H9 (cell line): ENCODE measurements at regions not wholly inside any gene's neighbourhood (a gene's known extent, or its start where the extent isn't known, plus 50 kb on each side); places are given as distances from the start of the nearest gene placed in this dataset.

Experiments
- DNase-seq: peaks from one replicate; pipeline ENCODE4 v3.0.0-alpha.2; 2017
- H2AFZ ChIP-seq: one replicate; pipeline ENCODE4 v1.6.1; 2013; ENCODE audit warnings: mild to moderate bottlenecking, low read length, control low read depth, moderate library complexity
- H2AK5ac ChIP-seq: 2 replicates; pipeline ENCODE4 v1.6.1; 2013; ENCODE audit warnings: low read length, control low read depth, mixed read lengths; ENCODE audit not compliant: insufficient read length
- H2BK120ac ChIP-seq: one replicate; pipeline ENCODE4 v1.6.1; 2013; ENCODE audit warnings: low read depth, mild to moderate bottlenecking, low read length, control low read depth, inconsistent platforms; ENCODE audit not compliant: poor library complexity, severe bottlenecking
- H2BK12ac ChIP-seq: 2 replicates; pipeline ENCODE4 v1.6.1; 2013; ENCODE audit warnings: low read length, control low read depth, mixed read lengths, low read depth; ENCODE audit not compliant: insufficient read length
- H2BK15ac ChIP-seq: 2 replicates; pipeline ENCODE4 v1.6.1; 2013; ENCODE audit warnings: low read depth, low read length, control low read depth
- H2BK20ac ChIP-seq: one replicate; pipeline ENCODE4 v1.6.1; 2013; ENCODE audit warnings: low read depth, mild to moderate bottlenecking, low read length, control low read depth, inconsistent platforms; ENCODE audit not compliant: poor library complexity, severe bottlenecking
- H2BK5ac ChIP-seq: 2 replicates; pipeline ENCODE4 v1.6.1; 2013; ENCODE audit warnings: low read length, control low read depth, mixed read lengths; ENCODE audit not compliant: insufficient read length
- H3K14ac ChIP-seq: 2 replicates; pipeline ENCODE4 v1.6.1; 2013; ENCODE audit warnings: low read length, control low read depth; ENCODE audit not compliant: insufficient read depth
- H3K18ac ChIP-seq: 2 replicates; pipeline ENCODE4 v1.6.1; 2013; ENCODE audit warnings: low read depth, mild to moderate bottlenecking, mixed read lengths, low read length, control low read depth; ENCODE audit not compliant: insufficient read length
- H3K23ac ChIP-seq: 2 replicates; pipeline ENCODE4 v1.6.1; 2013; ENCODE audit warnings: low read length, control low read depth, mixed read lengths, low read depth; ENCODE audit not compliant: insufficient read length
- H3K23me2 ChIP-seq: 2 replicates; pipeline ENCODE4 v1.6.1; 2013; ENCODE audit warnings: low read depth, mild to moderate bottlenecking, mixed read lengths, low read length, control low read depth; ENCODE audit not compliant: insufficient read length, poor library complexity, severe bottlenecking
- H3K27ac ChIP-seq: 2 replicates; pipeline ENCODE4 v1.5.1; 2013; ENCODE audit warnings: low read length, control low read depth, mixed read lengths, low read depth; ENCODE audit not compliant: insufficient read length
- H3K27me3 ChIP-seq: 2 replicates; pipeline ENCODE4 v1.6.1; 2013; ENCODE audit warnings: low read length, control low read depth, inconsistent platforms; ENCODE audit not compliant: insufficient read depth
- H3K4ac ChIP-seq: 2 replicates; pipeline ENCODE4 v1.6.1; 2013; ENCODE audit warnings: low read depth, mild to moderate bottlenecking, control low read depth, inconsistent platforms, low read length, moderate library complexity
- H3K4me1 ChIP-seq: 2 replicates; pipeline ENCODE4 v1.6.1; 2013; ENCODE audit warnings: low read length, control low read depth, inconsistent platforms; ENCODE audit not compliant: insufficient read depth
- H3K4me2 ChIP-seq: 2 replicates; pipeline ENCODE4 v1.6.1; 2013; ENCODE audit warnings: low read length, control low read depth, mixed read lengths; ENCODE audit not compliant: insufficient read length, insufficient read depth
- H3K56ac ChIP-seq: 2 replicates; pipeline ENCODE4 v1.6.1; 2013; ENCODE audit warnings: low read depth, mild to moderate bottlenecking, mixed read lengths, low read length, control low read depth; ENCODE audit not compliant: insufficient read length
- H3K79me1 ChIP-seq: 2 replicates; pipeline ENCODE4 v1.6.1; 2013; ENCODE audit warnings: low read depth, mild to moderate bottlenecking, moderate library complexity, low read length, control low read depth, inconsistent platforms; ENCODE audit not compliant: insufficient read depth, poor library complexity, severe bottlenecking
- H3K79me2 ChIP-seq: 2 replicates; pipeline ENCODE4 v1.6.1; 2013; ENCODE audit warnings: low read length, control low read depth, inconsistent platforms; ENCODE audit not compliant: insufficient read depth
- H3K9ac ChIP-seq: 2 replicates; pipeline ENCODE4 v1.6.1; 2013; ENCODE audit warnings: low read length, control low read depth, mixed read lengths; ENCODE audit not compliant: insufficient read length; ENCODE audit errors: extremely low read depth
- H3K9me3 ChIP-seq: one replicate; pipeline ENCODE4 v1.6.1; 2013; ENCODE audit warnings: low read depth, low read length, inconsistent platforms; ENCODE audit not compliant: control insufficient read depth
- H3T11ph ChIP-seq: one replicate; pipeline ENCODE4 v1.6.1; 2013; ENCODE audit warnings: mild to moderate bottlenecking, low read length, control low read depth, inconsistent platforms
- H4K20me1 ChIP-seq: one replicate; pipeline ENCODE4 v1.6.1; 2013; ENCODE audit not compliant: control insufficient read depth, insufficient read length, insufficient read depth
- H4K5ac ChIP-seq: 2 replicates; pipeline ENCODE4 v1.6.1; 2013; ENCODE audit warnings: low read depth, mild to moderate bottlenecking, mixed read lengths, low read length, control low read depth; ENCODE audit not compliant: insufficient read length
- H4K8ac ChIP-seq: replicated peaks from 2 replicates; pipeline ENCODE4 v1.6.1; 2013; ENCODE audit warnings: low read length, control low read depth, mixed read lengths, low read depth; ENCODE audit not compliant: insufficient read length
- H4K91ac ChIP-seq: 2 replicates; pipeline ENCODE4 v1.6.1; 2013; ENCODE audit warnings: low read depth, mild to moderate bottlenecking, moderate library complexity, mixed read lengths, low read length, control low read depth; ENCODE audit not compliant: insufficient read length
- H3K27ac Mint-ChIP-seq, 3 experiments: 2 replicates in 2 of 3; 3 replicates in 1 of 3; pipeline ENCODE4 v1.8.0; 2020 to 2021; ENCODE audit warnings: mixed read lengths in 3 of 3, mild to moderate bottlenecking in 1 of 3, moderate library complexity in 1 of 3
- H3K27me3 Mint-ChIP-seq: 2 replicates; pipeline ENCODE4 v1.8.0; 2021; ENCODE audit warnings: low read depth, mild to moderate bottlenecking, moderate library complexity, mixed read lengths
- H3K36me3 Mint-ChIP-seq, 3 experiments: 2 replicates in 2 of 3; 3 replicates in 1 of 3; pipeline ENCODE4 v1.8.0; 2020 to 2021; ENCODE audit warnings: low read depth in 3 of 3, mixed read lengths in 3 of 3; ENCODE audit not compliant: insufficient read depth in 1 of 3
- H3K4me1 Mint-ChIP-seq, 2 experiments: 2 replicates each; pipeline ENCODE4 v1.8.0; 2020; ENCODE audit warnings: mixed read lengths in 2 of 2
- H3K4me3 Mint-ChIP-seq, 2 experiments: 2 replicates in 1 of 2; 3 replicates in 1 of 2; pipeline ENCODE4 v1.8.0; 2020 to 2021; ENCODE audit warnings: mild to moderate bottlenecking in 2 of 2, mixed read lengths in 2 of 2, moderate library complexity in 1 of 2
- H3K9me3 Mint-ChIP-seq, 2 experiments: 2 replicates in 1 of 2; 3 replicates in 1 of 2; pipeline ENCODE4 v1.8.0; 2020; ENCODE audit warnings: mild to moderate bottlenecking in 2 of 2, mixed read lengths in 2 of 2, moderate library complexity in 1 of 2
- WGBS: extraction: QIAGEN DNeasy Blood & Tissue Kit; methylation state at CpG from one replicate; pipeline ENCODE4 v1.1.7; 2013; ENCODE audit warnings: missing lambda C conversion rate, low lambda C conversion rate, mixed read lengths; ENCODE audit not compliant: insufficient read length; ENCODE audit errors: extremely low coverage; 5-methylcytosine and 5-hydroxymethylcytosine counted together
- TF ChIP-seq, protein P1 (sequence below): fragments of 200-600 bp; sonication (generic); conservative IDR thresholded peaks from 3 replicates; pipeline ENCODE4 v1.8.0; 2021; ENCODE audit warnings: antibody characterized with exemption, mild to moderate bottlenecking

DNA sequence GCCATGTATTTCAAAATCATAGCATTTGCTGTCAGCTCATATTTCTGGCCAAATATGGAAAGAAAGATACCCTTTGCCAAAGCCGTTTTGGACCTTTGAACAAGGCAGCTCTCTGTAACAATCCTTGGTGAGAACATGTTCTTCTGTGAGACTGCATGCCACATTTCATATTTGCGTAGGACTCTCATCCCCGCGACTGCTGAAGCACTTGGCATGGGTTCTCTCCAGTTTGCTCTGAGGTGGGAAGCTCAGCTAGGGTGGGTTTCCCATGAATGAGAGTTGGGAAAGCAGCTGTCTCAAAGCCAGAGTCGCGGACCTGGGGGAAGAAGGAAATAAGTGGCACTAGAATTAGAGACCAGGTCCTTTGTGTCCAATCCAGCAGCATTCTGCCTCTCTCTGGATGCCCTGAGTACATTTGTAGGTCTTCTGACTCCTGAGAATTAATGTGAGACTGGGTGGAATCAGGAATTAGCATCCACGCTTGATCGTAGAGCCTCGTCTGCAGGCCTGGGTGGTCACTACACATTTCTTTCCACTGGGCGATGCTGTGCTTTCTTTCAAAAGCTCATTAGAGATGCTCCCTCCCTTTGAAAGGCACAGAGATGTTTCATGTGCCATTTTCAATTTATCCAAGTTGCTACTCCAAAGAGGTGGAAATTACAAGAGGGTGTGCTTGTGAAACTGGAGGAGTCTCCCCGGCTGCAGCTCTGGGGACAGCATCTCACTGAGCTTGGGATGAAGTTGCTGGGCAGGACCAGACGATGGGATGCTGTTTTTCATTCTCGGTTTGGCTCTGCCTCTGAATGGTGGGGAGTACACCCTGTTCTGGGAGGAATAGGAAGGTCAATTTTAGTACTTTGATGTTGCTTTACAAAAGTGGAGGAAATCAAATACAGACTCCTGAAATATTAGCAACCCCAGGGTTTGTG is 197.2 kb downstream of the GADD45G start:
- no peak overlapping the region for H3K56ac ChIP-seq
- DNase-seq, result no peak
- peaks cover 0 to 4% (median 0%) of the 10 kb centered on the region in 3 experiments; a peak in 3 of 7 replicates for H3K36me3 Mint-ChIP-seq
- TF ChIP-seq, protein P1, sequence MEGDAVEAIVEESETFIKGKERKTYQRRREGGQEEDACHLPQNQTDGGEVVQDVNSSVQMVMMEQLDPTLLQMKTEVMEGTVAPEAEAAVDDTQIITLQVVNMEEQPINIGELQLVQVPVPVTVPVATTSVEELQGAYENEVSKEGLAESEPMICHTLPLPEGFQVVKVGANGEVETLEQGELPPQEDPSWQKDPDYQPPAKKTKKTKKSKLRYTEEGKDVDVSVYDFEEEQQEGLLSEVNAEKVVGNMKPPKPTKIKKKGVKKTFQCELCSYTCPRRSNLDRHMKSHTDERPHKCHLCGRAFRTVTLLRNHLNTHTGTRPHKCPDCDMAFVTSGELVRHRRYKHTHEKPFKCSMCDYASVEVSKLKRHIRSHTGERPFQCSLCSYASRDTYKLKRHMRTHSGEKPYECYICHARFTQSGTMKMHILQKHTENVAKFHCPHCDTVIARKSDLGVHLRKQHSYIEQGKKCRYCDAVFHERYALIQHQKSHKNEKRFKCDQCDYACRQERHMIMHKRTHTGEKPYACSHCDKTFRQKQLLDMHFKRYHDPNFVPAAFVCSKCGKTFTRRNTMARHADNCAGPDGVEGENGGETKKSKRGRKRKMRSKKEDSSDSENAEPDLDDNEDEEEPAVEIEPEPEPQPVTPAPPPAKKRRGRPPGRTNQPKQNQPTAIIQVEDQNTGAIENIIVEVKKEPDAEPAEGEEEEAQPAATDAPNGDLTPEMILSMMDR, result no peak
- H3K4me2 ChIP-seq, result no peak overlapping the region
- H2BK15ac ChIP-seq, result no peak overlapping the region
- no peak overlapping the region for H4K8ac ChIP-seq
- H3K14ac ChIP-seq, result no peak overlapping the region
- no peak overlapping the region for H3K27ac ChIP-seq
- H3K4me3 Mint-ChIP-seq, result no peak overlapping the region
- no peak overlapping the region for H2AK5ac ChIP-seq
- no peak overlapping the region for H3K9ac ChIP-seq
- no peaks in the 10 kb centered on the region for H3K9me3 ChIP-seq
- no peak overlapping the region; a peak in 1 of 7 replicates for H3K27ac Mint-ChIP-seq
- WGBS, result no CpG with 5 or more reads among the region's 13 CpGs
- H3K79me1 ChIP-seq, result no peaks in the 10 kb centered on the region
- H2BK120ac ChIP-seq, result no peak overlapping the region
- no peak overlapping the region for H2BK12ac ChIP-seq
- no peak overlapping the region for H3T11ph ChIP-seq
- no peak overlapping the region for H3K23ac ChIP-seq
- peaks cover 7% of the 10 kb centered on the region; the same call in 1 of the 2 replicates for H3K4me1 ChIP-seq
- no peak overlapping the region for H2AFZ ChIP-seq
- H4K5ac ChIP-seq, result no peak overlapping the region
- no peak overlapping the region for H2BK20ac ChIP-seq
- no peaks in the 10 kb centered on the region for H4K20me1 ChIP-seq
- H3K9me3 Mint-ChIP-seq, result no peaks in the 10 kb centered on the region; a peak in 1 of 5 replicates
- H3K23me2 ChIP-seq, result no peaks in the 10 kb centered on the region
- no peaks in the 10 kb centered on the region for H3K27me3 ChIP-seq
- H3K4me1 Mint-ChIP-seq, result peaks cover 33 to 35% of the 10 kb centered on the region in 2 experiments
- H4K91ac ChIP-seq, result no peak overlapping the region
- H3K4ac ChIP-seq, result no peak overlapping the region
- H3K18ac ChIP-seq, result no peak overlapping the region
- H3K27me3 Mint-ChIP-seq, result peaks cover 16% of the 10 kb centered on the region
- no peaks in the 10 kb centered on the region for H3K79me2 ChIP-seq
- no peak overlapping the region for H2BK5ac ChIP-seq
